Breast epithelium (tissue), 3 donors: ENCODE measurements at regions not wholly inside any gene's neighbourhood (a gene's known extent, or its start where the extent isn't known, plus 50 kb on each side); places are given as distances from the start of the nearest gene placed in this dataset.

Experiments
- CTCF ChIP-seq, 3 donors: fragments of 450-650 bp; IDR thresholded peaks; one replicate each; pipeline ENCODE4 v1.5.1; 2016 to 2017; ENCODE audit warnings: antibody characterized with exemption in 3 of 3, mild to moderate bottlenecking in 3 of 3, moderate library complexity in 3 of 3
- POLR2A ChIP-seq: fragments of 450-650 bp; IDR thresholded peaks from one replicate; pipeline ENCODE4 v1.6.1; 2016; ENCODE audit warnings: antibody characterized with exemption, mild to moderate bottlenecking, moderate library complexity
- POLR2AphosphoS5 ChIP-seq, 3 donors: sonication (generic); formaldehyde crosslinking; IDR thresholded peaks; one replicate each; pipeline ENCODE4 v1.6.1; 2017; ENCODE audit warnings: antibody characterized with exemption in 3 of 3

GRCh38 chr16:26688699-26689098 lies 378.0 kb upstream of the C16orf82 start:
- no peak for TF ChIP-seq CTCF (IDR thresholded peaks at IDR 0.05)
- no peak for TF ChIP-seq POLR2A
- TF ChIP-seq POLR2AphosphoS5 (IDR thresholded peaks at IDR 0.05), result no peak
